ENCODE measurements at regions not wholly inside any gene's neighbourhood (a gene's known extent, or its start where the extent isn't known, plus 50 kb on each side); places are given as distances from the start of the nearest gene placed in this dataset.

DNA sequence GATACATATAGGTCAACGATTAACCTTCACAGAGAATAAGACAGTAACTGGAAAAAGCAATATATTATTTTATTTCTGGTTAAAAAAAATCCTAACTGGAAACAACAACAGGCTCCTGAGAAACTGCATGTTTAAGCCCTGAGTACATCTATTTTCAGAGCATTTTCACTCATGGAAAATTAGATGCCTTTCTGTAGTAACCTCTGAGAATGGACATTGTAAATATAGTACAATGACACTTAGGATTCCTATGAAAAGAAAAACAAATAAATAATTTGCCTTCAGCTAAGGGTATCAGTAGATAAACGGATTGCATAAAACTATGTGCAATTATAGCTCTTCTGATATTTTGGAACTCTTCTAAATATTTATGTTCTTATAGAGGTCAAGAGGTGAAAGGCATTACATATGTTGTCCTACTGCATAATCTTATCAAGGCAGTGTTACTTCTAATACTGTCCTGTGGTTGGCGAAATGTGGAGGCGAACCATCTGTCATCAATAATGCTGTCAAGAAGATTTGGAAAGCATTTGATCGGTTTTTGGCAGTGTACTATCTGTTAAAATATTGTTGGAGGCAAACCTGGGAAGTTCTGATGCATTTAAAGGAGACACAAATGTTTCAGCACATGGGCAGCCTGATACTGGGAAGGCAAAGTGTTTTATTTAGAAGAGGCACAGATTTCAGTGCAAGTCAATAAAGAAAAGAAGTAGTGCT lies 381.8 kb downstream of the BTG1 start:
- TF ChIP-seq YY1 (IDR thresholded peaks at IDR 0.05; ENCODE audit: insufficient read depth, insufficient read length) (no peak), ZNF274 (IDR thresholded peaks at IDR 0.05; ENCODE audit: low read depth, low read length) (no peak)
